Large intestine (tissue), 3 donors: ENCODE measurements at regions not wholly inside any gene's neighbourhood (a gene's known extent, or its start where the extent isn't known, plus 50 kb on each side); places are given as distances from the start of the nearest gene placed in this dataset.
"Not testable (repeated sequence)": the region's sequence is repeated elsewhere in the genome, so short reads cannot be mapped to it uniquely, and the experiment has no call there.

Source experiments
- DNase-seq, 2 donors: peaks; one replicate each; pipeline versions ENCODE4 v3.0.0 to v3.0.0-alpha.2; 2013
- H3K27ac ChIP-seq: one replicate; pipeline ENCODE4 v1.5.1; 2013; ENCODE audit warnings: low read length
- H3K27me3 ChIP-seq: 2 replicates; pipeline ENCODE4 v1.6.1; 2013; ENCODE audit warnings: low read length; ENCODE audit not compliant: control insufficient read depth, insufficient read depth
- H3K36me3 ChIP-seq: 2 replicates; pipeline ENCODE4 v1.6.1; 2013; ENCODE audit warnings: low read length; ENCODE audit not compliant: control insufficient read depth, insufficient read depth
- H3K4me1 ChIP-seq: one replicate; pipeline ENCODE4 v1.6.1; 2013; ENCODE audit warnings: low read length; ENCODE audit not compliant: control insufficient read depth, insufficient read depth
- H3K4me3 ChIP-seq: one replicate; pipeline ENCODE4 v1.5.1; 2013; ENCODE audit warnings: low read length
- H3K9me3 ChIP-seq: one replicate; pipeline ENCODE4 v1.6.1; 2013; ENCODE audit warnings: mild to moderate bottlenecking, low read depth, low read length, moderate library complexity; ENCODE audit not compliant: control insufficient read depth
- WGBS: methylation state at CpG from one replicate; pipeline ENCODE4 v1.1.5; 2013; ENCODE audit warnings: low lambda C conversion rate; ENCODE audit not compliant: insufficient coverage; 5-methylcytosine and 5-hydroxymethylcytosine counted together

GRCh38 chr2:35651688-35652323 lies 703.8 kb upstream of the CRIM1 start:
- 43% methylated on average over 1 of the region's 2 CpGs for WGBS

GRCh38 chr2:35614640-35615039 lies 740.9 kb upstream of the CRIM1 start:
- Histone ChIP-seq H3K4me3 (no peak overlapping the region), H3K27ac (no peak overlapping the region), H3K4me1 (no peaks in the 10 kb centered on the region), H3K36me3 (no peaks in the 10 kb centered on the region), H3K27me3 (no peaks in the 10 kb centered on the region), H3K9me3 (no peaks in the 10 kb centered on the region)
- WGBS = no CpG with 5 or more reads among the region's 2 CpGs
- no peak for DNase-seq

More at GRCh38 chr2:35651688-35652323, 703.8 kb upstream of the CRIM1 start:
- Histone ChIP-seq H3K4me1 (peaks cover 15% of the 10 kb centered on the region), H3K36me3 (no peaks in the 10 kb centered on the region), H3K9me3 (no peaks in the 10 kb centered on the region), H3K27ac (peak overlapping the region; percentile 82), H3K4me3 (no peak overlapping the region), H3K27me3 (no peaks in the 10 kb centered on the region)
- peak; percentile 18 to 76 for DNase-seq

- no peak overlapping the region for H3K4me3 ChIP-seq
- H3K27ac ChIP-seq = no peak overlapping the region
- H3K27me3 ChIP-seq = no peaks in the 10 kb centered on the region
- H3K4me1 ChIP-seq = no peaks in the 10 kb centered on the region
- no peaks in the 10 kb centered on the region for H3K36me3 ChIP-seq
- no peak for DNase-seq
- 82% methylated on average over 1 of the region's 2 CpGs for WGBS
- H3K9me3 ChIP-seq = no peaks in the 10 kb centered on the region
These were observed 749.2 kb upstream of the CRIM1 start for GRCh38 chr2:35606394-35606793.

GRCh38 chr2:35598310-35598709 lies 757.3 kb upstream of the CRIM1 start:
- H3K4me3 ChIP-seq = no peak overlapping the region
- no peaks in the 10 kb centered on the region for H3K36me3 ChIP-seq
- peaks cover 13% of the 10 kb centered on the region for H3K9me3 ChIP-seq
- H3K27me3 ChIP-seq = no peaks in the 10 kb centered on the region
- no peak overlapping the region for H3K27ac ChIP-seq
- no peak for DNase-seq
- H3K4me1 ChIP-seq = no peaks in the 10 kb centered on the region
- no CpG with 5 or more reads among the region's 1 CpG for WGBS

GRCh38 chr2:35591886-35592285 lies 763.7 kb upstream of the CRIM1 start:
- no peak for DNase-seq
- no CpG with 5 or more reads among the region's 1 CpG for WGBS

GRCh38 chr2:35585972-35586371 lies 769.6 kb upstream of the CRIM1 start:
- Histone ChIP-seq H3K27me3 (no peaks in the 10 kb centered on the region), H3K4me1 (no peaks in the 10 kb centered on the region), H3K36me3 (no peaks in the 10 kb centered on the region), H3K9me3 (peaks cover 4% of the 10 kb centered on the region), H3K4me3 (no peak overlapping the region), H3K27ac (no peak overlapping the region)
- no peak for DNase-seq
- WGBS = 93% methylated on average over 5 of the region's 5 CpGs

More at GRCh38 chr2:35591886-35592285, 763.7 kb upstream of the CRIM1 start:
- H3K36me3 ChIP-seq = no peaks in the 10 kb centered on the region
- no peak overlapping the region for H3K27ac ChIP-seq
- H3K27me3 ChIP-seq = no peaks in the 10 kb centered on the region
- no peaks in the 10 kb centered on the region for H3K4me1 ChIP-seq
- no peaks in the 10 kb centered on the region for H3K9me3 ChIP-seq
- no peak overlapping the region for H3K4me3 ChIP-seq

- WGBS = 100% methylated on average over 2 of the region's 4 CpGs
- Histone ChIP-seq H3K36me3 (no peaks in the 10 kb centered on the region), H3K9me3 (peaks cover 4% of the 10 kb centered on the region), H3K27me3 (no peaks in the 10 kb centered on the region), H3K27ac (no peak overlapping the region), H3K4me1 (no peaks in the 10 kb centered on the region), H3K4me3 (no peak overlapping the region)
- no peak for DNase-seq
These were observed 772.9 kb upstream of the CRIM1 start for GRCh38 chr2:35582637-35583036.

GRCh38 chr2:35580956-35581355 lies 774.6 kb upstream of the CRIM1 start:
- Histone ChIP-seq H3K27me3 (no peaks in the 10 kb centered on the region), H3K27ac (no peak overlapping the region), H3K4me1 (no peaks in the 10 kb centered on the region), H3K9me3 (peaks cover under 1% of the 10 kb centered on the region), H3K4me3 (no peak overlapping the region), H3K36me3 (no peaks in the 10 kb centered on the region)
- no peak for DNase-seq
- 100% methylated on average over 2 of the region's 2 CpGs for WGBS

- H3K4me1 ChIP-seq, DNase-seq: not testable (repeated sequence)
- no CpG with 5 or more reads among the region's 14 CpGs for WGBS
These were observed 787.0 kb upstream of the CRIM1 start for GRCh38 chr2:35568574-35568973.

GRCh38 chr2:35562488-35562887 lies 793.1 kb upstream of the CRIM1 start:
- no peaks in the 10 kb centered on the region for H3K36me3 ChIP-seq
- WGBS = no CpG with 5 or more reads among the region's 2 CpGs
- H3K4me1 ChIP-seq = no peaks in the 10 kb centered on the region
- DNase-seq = no peak
- H3K27me3 ChIP-seq = no peaks in the 10 kb centered on the region
- H3K9me3 ChIP-seq = no peaks in the 10 kb centered on the region
- H3K27ac ChIP-seq = no peak overlapping the region
- H3K4me3 ChIP-seq = no peak overlapping the region

More at GRCh38 chr2:35568574-35568973, 787.0 kb upstream of the CRIM1 start:
- H3K27me3 ChIP-seq, H3K4me3 ChIP-seq, H3K27ac ChIP-seq, H3K36me3 ChIP-seq, H3K9me3 ChIP-seq: not testable (repeated sequence)

- peak; percentile 2 to 5 for DNase-seq
- no peaks in the 10 kb centered on the region for H3K36me3 ChIP-seq
- no peak overlapping the region for H3K27ac ChIP-seq
- H3K27me3 ChIP-seq = no peaks in the 10 kb centered on the region
- WGBS = no CpG with 5 or more reads among the region's 1 CpG
- no peaks in the 10 kb centered on the region for H3K4me1 ChIP-seq
- no peaks in the 10 kb centered on the region for H3K9me3 ChIP-seq
- no peak overlapping the region for H3K4me3 ChIP-seq
These were observed 807.4 kb upstream of the CRIM1 start for GRCh38 chr2:35548171-35548570.
